ENCODE measurements at regions not wholly inside any gene's neighbourhood (a gene's known extent, or its start where the extent isn't known, plus 50 kb on each side); places are given as distances from the start of the nearest gene placed in this dataset.
A peak's percentile ranks its signal among the peaks of the same experiment; 100 is the strongest.

GRCh38 chrX:14164828-14165227 lies 135.1 kb upstream of the GEMIN8 start:
- no peaks in the 10 kb centered on the region for H3K27me3 Mint-ChIP-seq
- no peak for DNase-seq (ENCODE audit: extremely low spot score, unreplicated experiment)
- no peak overlapping the region for H3K4me3 Mint-ChIP-seq
- H3K27ac Mint-ChIP-seq = no peak overlapping the region
- H3K4me1 Mint-ChIP-seq (ENCODE audit: unreplicated experiment) = no peaks in the 10 kb centered on the region
- no peaks in the 10 kb centered on the region for H3K36me3 Mint-ChIP-seq
- TF ChIP-seq CTCF (conservative IDR thresholded peaks at IDR 0.05) = no peak
- H3K9me3 Mint-ChIP-seq = peaks cover 4% of the 10 kb centered on the region

GRCh38 chrX:14125462-14125861 lies 95.8 kb upstream of the GEMIN8 start:
- H3K9me3 Mint-ChIP-seq = no peaks in the 10 kb centered on the region
- H3K27ac Mint-ChIP-seq = no peak overlapping the region

GRCh38 chrX:14124562-14124961 lies 94.9 kb upstream of the GEMIN8 start:
- Mint-ChIP-seq H3K27ac (no peak overlapping the region), H3K27me3 (no peaks in the 10 kb centered on the region), H3K36me3 (no peaks in the 10 kb centered on the region), H3K9me3 (no peaks in the 10 kb centered on the region), H3K4me1 (ENCODE audit: unreplicated experiment) (no peaks in the 10 kb centered on the region), H3K4me3 (no peak overlapping the region)
- TF ChIP-seq CTCF (conservative IDR thresholded peaks at IDR 0.05) = no peak
- DNase-seq (ENCODE audit: extremely low spot score, unreplicated experiment) = no peak

More at GRCh38 chrX:14125462-14125861, 95.8 kb upstream of the GEMIN8 start:
- Mint-ChIP-seq H3K36me3 (no peaks in the 10 kb centered on the region), H3K27me3 (no peaks in the 10 kb centered on the region), H3K4me1 (ENCODE audit: unreplicated experiment) (no peaks in the 10 kb centered on the region), H3K4me3 (no peak overlapping the region)
- TF ChIP-seq CTCF (conservative IDR thresholded peaks at IDR 0.05) = no peak
- no peak for DNase-seq (ENCODE audit: extremely low spot score, unreplicated experiment)

GRCh38 chrX:14095702-14096101 lies 66.0 kb upstream of the GEMIN8 start:
- no peak overlapping the region for H3K27ac Mint-ChIP-seq
- H3K27me3 Mint-ChIP-seq = no peaks in the 10 kb centered on the region
- H3K9me3 Mint-ChIP-seq = no peaks in the 10 kb centered on the region
- H3K36me3 Mint-ChIP-seq = no peaks in the 10 kb centered on the region
- no peak for DNase-seq (ENCODE audit: extremely low spot score, unreplicated experiment)
- TF ChIP-seq CTCF (conservative IDR thresholded peaks at IDR 0.05) = peak; percentile 79
- H3K4me3 Mint-ChIP-seq = no peak overlapping the region
- H3K4me1 Mint-ChIP-seq (ENCODE audit: unreplicated experiment) = no peaks in the 10 kb centered on the region

- Mint-ChIP-seq H3K4me1 (ENCODE audit: unreplicated experiment) (no peaks in the 10 kb centered on the region), H3K36me3 (no peaks in the 10 kb centered on the region), H3K27ac (no peak overlapping the region), H3K9me3 (no peaks in the 10 kb centered on the region), H3K27me3 (no peaks in the 10 kb centered on the region), H3K4me3 (no peak overlapping the region)
- no peak for DNase-seq (ENCODE audit: extremely low spot score, unreplicated experiment)
- TF ChIP-seq CTCF (conservative IDR thresholded peaks at IDR 0.05) = no peak
These were observed 64.5 kb upstream of the GEMIN8 start for GRCh38 chrX:14094191-14094590.

- TF ChIP-seq CTCF (conservative IDR thresholded peaks at IDR 0.05) = no peak
- Mint-ChIP-seq H3K4me3 (no peak overlapping the region), H3K27me3 (peaks cover 4% of the 10 kb centered on the region), H3K4me1 (ENCODE audit: unreplicated experiment) (no peaks in the 10 kb centered on the region), H3K36me3 (no peaks in the 10 kb centered on the region), H3K27ac (no peak overlapping the region), H3K9me3 (no peaks in the 10 kb centered on the region)
- DNase-seq (ENCODE audit: extremely low spot score, unreplicated experiment) = no peak
These were observed 54.8 kb upstream of the GEMIN8 start for GRCh38 chrX:14084466-14084865.
